ENCODE measurements at regions not wholly inside any gene's neighbourhood (a gene's known extent, or its start where the extent isn't known, plus 50 kb on each side); places are given as distances from the start of the nearest gene placed in this dataset.

- WGBS (ENCODE audit: insufficient coverage) = 100% methylated on average over 1 of the region's 2 CpGs
- H3K4me3 Mint-ChIP-seq = no peak overlapping the region
- H3K4me1 Mint-ChIP-seq = peaks cover 21% of the 10 kb centered on the region
Observed at GRCh38 chr2:144329472-144329871, 190.4 kb downstream of the ZEB2 start.

GRCh38 chr2:144328938-144329337 lies 191.0 kb downstream of the ZEB2 start:
- H2AFZ ChIP-seq (ENCODE audit: insufficient read depth, low read depth, low read length, poor library complexity, severe bottlenecking) = no peak overlapping the region
- Mint-ChIP-seq H3K4me3 (no peak overlapping the region), H3K27ac (no peak overlapping the region), H3K4me1 (peaks cover 21% of the 10 kb centered on the region), H3K36me3 (peaks cover 5 to 13% of the 10 kb centered on the region in 2 donors), H3K9me3 (no peaks in the 10 kb centered on the region), H3K27me3 (ENCODE audit: low read depth in 3 of 3) (peaks cover 3 to 17% (median 10%) of the 10 kb centered on the region in 3 donors)
- H3K4me2 ChIP-seq (replicated peaks; ENCODE audit: extremely low read depth, low read length, poor library complexity, severe bottlenecking) = no peak overlapping the region
- H3K27me3 ChIP-seq (ENCODE audit: control insufficient read depth in 2 of 2, insufficient read depth in 2 of 2, low read length in 2 of 2) = peaks cover 13 to 15% of the 10 kb centered on the region in 2 donors
- DNase-seq = no peak
- H3K79me2 ChIP-seq (ENCODE audit: insufficient read depth, low read length) = peaks cover 8% of the 10 kb centered on the region
- no peak overlapping the region for H3K4me3 ChIP-seq (replicated peaks in 1 of 3; ENCODE audit: low read depth in 2 of 3, low read length in 3 of 3)
- H3K9me3 ChIP-seq (replicated peaks in 1 of 2; ENCODE audit: control insufficient read depth in 1 of 2, insufficient read depth in 1 of 2, low read length in 2 of 2) = no peaks in the 10 kb centered on the region
- H4K20me1 ChIP-seq (ENCODE audit: insufficient read depth, low read length) = no peaks in the 10 kb centered on the region
- H3K27ac ChIP-seq (ENCODE audit: low read depth in 1 of 2, low read length in 2 of 2) = no peak overlapping the region
- H3K9ac ChIP-seq (ENCODE audit: insufficient read depth, low read length, poor library complexity, severe bottlenecking) = no peak overlapping the region
- intact Hi-C loops (cut with micrococcal nuclease) = no loop called here
- no peaks in the 10 kb centered on the region for H3K36me3 ChIP-seq (replicated peaks in 1 of 2; ENCODE audit: control insufficient read depth in 1 of 2, insufficient read depth in 2 of 2, low read length in 2 of 2)
- peaks cover 16 to 20% of the 10 kb centered on the region in 2 donors for H3K4me1 ChIP-seq (ENCODE audit: control insufficient read depth in 1 of 2, insufficient read depth in 2 of 2, low read length in 2 of 2)
- WGBS (ENCODE audit: insufficient coverage) = 92% methylated on average over 5 of the region's 7 CpGs
- TF ChIP-seq CTCF (IDR thresholded peaks at IDR 0.05) = no peak

More at GRCh38 chr2:144329472-144329871, 190.4 kb downstream of the ZEB2 start:
- no peak overlapping the region for H3K27ac Mint-ChIP-seq
- H3K36me3 Mint-ChIP-seq = peaks cover 5 to 13% of the 10 kb centered on the region in 2 donors
- H3K27me3 Mint-ChIP-seq (ENCODE audit: low read depth in 3 of 3) = peaks cover 3 to 17% (median 10%) of the 10 kb centered on the region in 3 donors
- H3K27me3 ChIP-seq (ENCODE audit: control insufficient read depth in 2 of 2, insufficient read depth in 2 of 2, low read length in 2 of 2) = peaks cover 16% of the 10 kb centered on the region in 2 donors
- no peaks in the 10 kb centered on the region for H3K36me3 ChIP-seq (replicated peaks in 1 of 2; ENCODE audit: control insufficient read depth in 1 of 2, insufficient read depth in 2 of 2, low read length in 2 of 2)
- H3K9me3 Mint-ChIP-seq = no peaks in the 10 kb centered on the region
- no peak for TF ChIP-seq CTCF (IDR thresholded peaks at IDR 0.05)
- no peak overlapping the region for H3K4me3 ChIP-seq (replicated peaks in 1 of 3; ENCODE audit: low read depth in 2 of 3, low read length in 3 of 3)
- H3K79me2 ChIP-seq (ENCODE audit: insufficient read depth, low read length) = peaks cover 8% of the 10 kb centered on the region
- H2AFZ ChIP-seq (ENCODE audit: insufficient read depth, low read depth, low read length, poor library complexity, severe bottlenecking) = no peak overlapping the region
- H3K4me2 ChIP-seq (replicated peaks; ENCODE audit: extremely low read depth, low read length, poor library complexity, severe bottlenecking) = no peak overlapping the region
- peaks cover 16 to 20% of the 10 kb centered on the region in 2 donors for H3K4me1 ChIP-seq (ENCODE audit: control insufficient read depth in 1 of 2, insufficient read depth in 2 of 2, low read length in 2 of 2)
- no peaks in the 10 kb centered on the region for H3K9me3 ChIP-seq (replicated peaks in 1 of 2; ENCODE audit: control insufficient read depth in 1 of 2, insufficient read depth in 1 of 2, low read length in 2 of 2)
- no peak for DNase-seq
- H4K20me1 ChIP-seq (ENCODE audit: insufficient read depth, low read length) = no peaks in the 10 kb centered on the region
- intact Hi-C loops (cut with micrococcal nuclease) = no loop called here
- no peak overlapping the region for H3K27ac ChIP-seq (ENCODE audit: low read depth in 1 of 2, low read length in 2 of 2)
- no peak overlapping the region for H3K9ac ChIP-seq (ENCODE audit: insufficient read depth, low read length, poor library complexity, severe bottlenecking)

All from CD14-positive monocyte (primary cell).